Ovary (tissue), 3 donors: ENCODE measurements at regions not wholly inside any gene's neighbourhood (a gene's known extent, or its start where the extent isn't known, plus 50 kb on each side); places are given as distances from the start of the nearest gene placed in this dataset.
"Not testable (repeated sequence)": the region's sequence is repeated elsewhere in the genome, so short reads cannot be mapped to it uniquely, and the experiment has no call there.

ENCODE experiments used
- EP300 ChIP-seq: sonication (generic); formaldehyde crosslinking; IDR thresholded peaks from one replicate; pipeline ENCODE4 v1.6.1; 2017; ENCODE audit warnings: antibody characterized with exemption
- POLR2A ChIP-seq: fragments of 450-650 bp; IDR thresholded peaks from one replicate; pipeline ENCODE4 v1.6.1; 2017; ENCODE audit warnings: antibody characterized with exemption, mild to moderate bottlenecking, moderate library complexity
- TF ChIP-seq, protein P1 (sequence below), 3 donors: fragments of 450-650 bp in 2 of 3; fragments of 200-600 bp in 1 of 3; IDR thresholded peaks; one replicate each; pipeline versions ENCODE4 v1.5.1 to v1.8.0; 2016 to 2022; ENCODE audit warnings: antibody characterized with exemption in 3 of 3, mild to moderate bottlenecking in 1 of 3
- donor health status: DM: no; HTN: no; CAD: no.

DNA sequence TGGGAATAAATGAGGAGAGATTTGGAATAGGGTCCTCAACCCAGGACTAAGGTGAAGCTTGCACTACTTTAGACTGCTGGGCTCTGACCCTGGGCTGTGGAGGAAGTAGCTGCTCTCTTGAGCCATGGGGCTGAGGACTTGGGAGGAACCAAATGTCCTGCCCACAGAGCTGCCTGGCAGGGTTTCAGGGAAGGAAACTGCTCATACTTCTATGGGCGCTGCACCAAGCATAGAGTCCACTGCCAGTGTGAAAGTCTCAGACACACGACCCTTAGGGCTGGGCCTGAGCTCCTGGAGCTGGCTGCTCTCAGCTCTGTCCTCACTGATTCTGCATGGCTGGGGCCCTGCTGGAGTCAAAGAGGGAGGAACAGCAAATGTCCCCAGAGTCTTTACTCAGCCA, 461.7 kb downstream of the RPIA start:
- TF ChIP-seq, protein P1, sequence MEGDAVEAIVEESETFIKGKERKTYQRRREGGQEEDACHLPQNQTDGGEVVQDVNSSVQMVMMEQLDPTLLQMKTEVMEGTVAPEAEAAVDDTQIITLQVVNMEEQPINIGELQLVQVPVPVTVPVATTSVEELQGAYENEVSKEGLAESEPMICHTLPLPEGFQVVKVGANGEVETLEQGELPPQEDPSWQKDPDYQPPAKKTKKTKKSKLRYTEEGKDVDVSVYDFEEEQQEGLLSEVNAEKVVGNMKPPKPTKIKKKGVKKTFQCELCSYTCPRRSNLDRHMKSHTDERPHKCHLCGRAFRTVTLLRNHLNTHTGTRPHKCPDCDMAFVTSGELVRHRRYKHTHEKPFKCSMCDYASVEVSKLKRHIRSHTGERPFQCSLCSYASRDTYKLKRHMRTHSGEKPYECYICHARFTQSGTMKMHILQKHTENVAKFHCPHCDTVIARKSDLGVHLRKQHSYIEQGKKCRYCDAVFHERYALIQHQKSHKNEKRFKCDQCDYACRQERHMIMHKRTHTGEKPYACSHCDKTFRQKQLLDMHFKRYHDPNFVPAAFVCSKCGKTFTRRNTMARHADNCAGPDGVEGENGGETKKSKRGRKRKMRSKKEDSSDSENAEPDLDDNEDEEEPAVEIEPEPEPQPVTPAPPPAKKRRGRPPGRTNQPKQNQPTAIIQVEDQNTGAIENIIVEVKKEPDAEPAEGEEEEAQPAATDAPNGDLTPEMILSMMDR (IDR thresholded peaks at IDR 0.05), result not testable (repeated sequence)
- not testable (repeated sequence) for TF ChIP-seq POLR2A, EP300
